HG02885 (cell line): ENCODE measurements at regions not wholly inside any gene's neighbourhood (a gene's known extent, or its start where the extent isn't known, plus 50 kb on each side); places are given as distances from the start of the nearest gene placed in this dataset.
A peak's percentile ranks its signal among the peaks of the same experiment; 100 is the strongest.
"Not testable (repeated sequence)": the region's sequence is repeated elsewhere in the genome, so short reads cannot be mapped to it uniquely, and the experiment has no call there.

Experiments used
- ATAC-seq: cut with Tn5 transposase; IDR thresholded peaks from one replicate; pipeline ENCODE4 v1.9.1; 2021; ENCODE audit warnings: mild to moderate bottlenecking; ENCODE audit not compliant: unreplicated experiment, poor library complexity

DNA sequence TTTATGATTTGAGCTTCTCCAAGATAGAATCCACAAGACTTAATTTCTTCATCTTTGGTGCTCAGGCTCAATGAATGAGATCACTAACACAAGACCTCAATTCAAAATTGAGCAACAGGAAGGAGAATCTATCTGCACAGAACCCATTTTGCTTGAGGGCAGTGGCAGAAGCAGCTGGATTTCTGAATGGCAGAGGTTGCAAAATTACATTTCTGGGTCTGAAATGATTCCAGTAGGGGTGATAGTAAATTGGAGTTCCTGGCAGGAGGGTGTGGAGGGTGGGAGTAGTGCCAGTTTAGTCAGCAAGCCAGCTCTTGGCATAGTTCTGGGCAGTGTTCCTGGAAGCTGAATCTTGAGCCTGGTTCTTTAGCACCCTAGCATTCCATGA lies 281.1 kb downstream of the SLC7A11 start:
- ATAC-seq = no peak

DNA sequence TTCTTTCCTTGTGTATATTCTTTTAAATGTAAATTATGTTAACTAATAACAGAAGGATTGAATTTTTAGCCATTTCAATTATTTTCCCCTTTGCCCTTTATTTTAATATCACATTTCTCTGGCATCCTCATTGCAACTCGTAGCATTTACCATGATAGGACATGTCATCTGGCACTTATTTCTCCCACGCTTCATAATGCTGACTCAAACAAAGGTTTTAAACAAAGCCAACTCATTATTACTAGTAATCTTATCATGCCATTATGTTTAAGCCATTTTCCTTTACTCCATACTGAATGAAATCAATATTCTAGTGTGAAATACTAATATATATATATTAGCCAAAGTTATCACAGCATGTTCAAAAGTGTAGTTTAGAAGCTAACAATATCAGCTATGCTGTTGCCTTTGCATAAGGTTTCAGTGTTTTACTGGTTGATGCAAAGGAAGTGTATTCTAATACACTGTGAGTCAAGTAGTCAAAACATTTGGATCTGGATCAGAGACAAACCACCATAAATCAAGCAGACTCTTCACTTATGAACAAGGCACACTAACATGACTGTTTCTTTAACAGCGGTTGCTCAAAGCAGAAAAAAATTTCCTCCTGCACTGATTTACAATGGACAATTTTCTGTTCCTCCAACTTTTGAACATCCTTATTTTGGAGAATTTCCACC lies 281.6 kb downstream of the SLC7A11 start:
- no peak for ATAC-seq

DNA sequence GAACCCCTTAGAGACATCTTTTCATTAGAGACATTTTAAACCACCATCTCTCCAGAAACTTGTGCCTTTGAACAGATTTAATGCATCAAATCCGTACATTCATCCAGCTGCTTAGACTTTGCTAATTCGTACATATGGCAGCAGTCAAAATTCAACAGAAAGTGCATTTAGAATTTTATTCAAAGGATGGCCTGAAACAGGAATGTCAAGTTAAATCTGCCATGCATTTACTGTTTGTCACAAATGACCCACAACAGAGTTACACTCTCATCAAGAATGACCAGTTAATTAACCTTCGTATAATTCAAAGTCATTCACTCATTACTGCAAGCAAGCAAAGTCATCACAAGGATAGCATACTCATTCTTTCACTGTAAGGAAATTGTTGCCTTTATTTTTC lies 284.3 kb downstream of the SLC7A11 start:
- ATAC-seq = no peak

DNA sequence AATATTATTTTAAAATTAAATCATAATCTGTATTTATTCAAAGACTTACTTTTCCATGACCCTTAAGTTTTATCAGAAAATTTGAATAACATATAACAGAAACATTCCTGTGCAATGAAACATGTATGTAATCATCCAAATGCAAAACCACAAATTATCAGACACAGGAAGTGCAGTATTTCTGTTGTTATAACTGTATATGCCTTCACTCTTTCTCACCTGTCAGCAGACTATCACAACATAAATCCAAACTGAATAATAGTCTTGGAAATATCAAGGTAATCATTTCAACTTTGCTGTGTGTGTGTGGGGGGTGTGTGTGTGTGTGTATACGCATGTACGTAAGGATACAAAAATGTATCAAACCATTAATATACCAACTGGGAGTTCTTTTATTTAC lies 285.9 kb downstream of the SLC7A11 start:
- no peak for ATAC-seq

DNA sequence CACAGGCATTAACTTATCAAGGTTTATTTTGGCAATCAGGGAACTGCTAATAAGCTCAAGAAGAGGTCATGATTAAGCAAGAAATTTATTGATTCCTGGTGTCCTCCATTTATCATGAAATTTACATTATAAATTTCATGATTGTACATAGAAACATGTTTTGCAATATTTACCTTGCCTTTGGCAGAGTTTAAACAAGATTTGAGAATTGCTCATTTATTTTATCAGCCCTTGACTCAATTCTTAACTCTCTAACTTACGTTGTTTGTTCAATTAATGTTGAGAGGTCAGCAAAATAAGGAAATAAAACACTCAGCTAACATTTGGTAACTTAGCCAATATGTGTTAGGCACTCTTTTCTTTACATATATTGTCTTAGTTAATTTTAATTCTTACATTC lies 286.6 kb downstream of the SLC7A11 start:
- ATAC-seq = no peak

DNA sequence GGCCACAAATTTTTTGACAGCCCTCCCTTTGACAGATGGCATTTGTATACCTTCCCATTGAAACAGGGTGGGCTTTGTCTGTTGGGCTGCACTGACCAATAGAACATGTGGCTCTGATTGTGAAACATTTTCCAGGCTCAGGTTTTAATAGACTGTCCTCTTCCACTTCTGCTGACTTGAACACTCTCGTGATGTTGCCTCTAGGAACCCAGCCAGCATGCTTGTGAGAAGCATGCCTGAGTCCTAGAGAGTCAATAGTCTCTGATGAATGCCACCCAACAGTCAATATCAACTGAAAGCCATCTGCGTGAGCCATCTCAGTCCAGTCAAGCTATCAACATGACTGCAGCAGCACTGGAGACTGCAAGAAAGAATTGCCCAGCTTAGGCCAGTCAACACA lies 290.0 kb downstream of the SLC7A11 start:
- no peak for ATAC-seq

DNA sequence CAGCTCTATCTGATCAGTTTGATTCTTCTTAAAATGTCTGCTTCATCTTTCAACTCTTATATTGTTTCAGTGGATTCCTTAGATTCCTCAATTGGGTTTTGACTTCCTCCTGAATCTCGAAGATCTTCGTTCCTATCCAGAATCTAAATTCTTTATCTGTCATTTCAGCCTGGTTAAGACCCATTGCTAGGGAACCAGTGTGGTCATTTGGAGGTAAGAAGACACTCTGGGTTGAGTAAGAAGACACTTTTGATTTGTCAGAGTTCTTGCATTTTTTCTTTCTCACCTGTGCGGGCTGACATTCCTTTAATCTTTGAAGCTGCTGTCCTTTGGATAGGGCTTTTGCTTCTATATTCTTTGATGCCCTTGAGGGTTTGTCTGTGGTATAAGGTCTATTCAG lies 291.9 kb downstream of the SLC7A11 start:
- ATAC-seq = no peak

DNA sequence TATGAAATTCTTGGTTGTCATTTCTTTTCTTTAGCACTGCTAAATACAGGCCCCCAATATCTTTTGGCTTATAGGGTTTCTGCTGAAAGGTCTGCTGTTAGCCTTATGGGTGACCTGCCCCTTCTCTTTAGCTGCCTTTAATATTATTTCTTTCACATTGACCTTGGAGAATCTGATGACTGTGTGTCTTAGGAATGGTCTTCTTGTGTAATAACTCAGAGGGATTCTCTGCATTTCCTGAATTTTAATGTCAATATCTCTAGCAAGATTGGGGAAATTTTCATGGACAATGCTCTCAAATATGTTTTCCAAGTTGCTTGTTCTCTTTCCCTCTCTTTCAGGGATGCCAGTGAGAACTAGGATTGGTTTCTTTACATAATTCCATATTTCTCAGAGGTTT lies 292.4 kb downstream of the SLC7A11 start:
- no peak for ATAC-seq

DNA sequence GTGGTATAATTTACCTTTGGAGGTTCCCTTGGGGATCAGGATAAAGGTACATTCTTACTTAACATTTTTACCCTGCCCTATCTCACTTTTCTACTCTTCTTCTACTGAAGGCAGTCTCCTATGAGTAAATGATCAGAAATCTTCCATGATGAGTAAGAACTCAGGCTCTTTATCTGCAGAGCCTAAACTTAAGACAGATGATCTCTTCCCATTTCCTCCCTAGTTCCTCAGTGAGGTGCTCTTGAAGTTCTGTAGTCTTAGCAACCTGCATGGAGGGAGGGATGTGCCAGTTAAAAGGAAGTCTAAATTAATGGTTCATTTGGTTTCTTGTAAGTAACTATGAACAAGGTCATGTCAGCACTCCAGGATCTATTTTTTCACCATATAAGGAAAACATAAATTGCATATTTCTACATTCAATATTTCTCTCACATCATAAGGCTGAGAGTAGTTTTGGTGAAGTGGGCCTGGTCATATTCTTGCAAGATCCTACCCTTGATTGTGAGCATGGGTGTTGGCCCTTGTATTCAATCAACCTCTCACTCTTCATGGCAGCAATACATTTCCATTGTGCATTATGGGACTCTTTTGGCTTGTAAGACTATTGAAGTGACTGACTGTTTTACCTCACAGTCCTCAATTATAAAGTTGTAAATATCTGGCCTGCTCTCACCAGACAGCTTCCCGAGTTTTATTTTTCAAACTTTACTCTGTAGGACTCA lies 295.5 kb downstream of the SLC7A11 start:
- ATAC-seq = no peak

DNA sequence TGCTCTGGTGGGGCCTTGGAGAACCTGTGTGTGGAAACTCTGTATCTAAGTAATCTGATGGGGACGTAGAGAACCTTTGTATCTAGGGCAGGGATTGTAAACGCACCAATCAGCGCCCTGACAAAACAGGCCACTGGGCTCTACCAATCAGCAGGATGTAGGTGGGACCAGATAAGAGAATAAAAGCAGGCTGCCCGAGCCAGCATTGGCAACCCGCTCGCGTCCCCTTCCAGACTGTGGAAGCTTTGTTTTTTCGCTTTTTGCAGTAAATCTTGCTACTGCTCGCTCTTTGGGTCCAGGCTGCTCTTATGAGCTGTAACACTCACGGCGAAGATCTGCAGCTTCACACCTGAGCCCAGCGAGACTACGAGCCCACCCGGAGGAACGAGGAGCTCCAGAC lies 299.3 kb downstream of the SLC7A11 start:
- ATAC-seq = not testable (repeated sequence)

DNA sequence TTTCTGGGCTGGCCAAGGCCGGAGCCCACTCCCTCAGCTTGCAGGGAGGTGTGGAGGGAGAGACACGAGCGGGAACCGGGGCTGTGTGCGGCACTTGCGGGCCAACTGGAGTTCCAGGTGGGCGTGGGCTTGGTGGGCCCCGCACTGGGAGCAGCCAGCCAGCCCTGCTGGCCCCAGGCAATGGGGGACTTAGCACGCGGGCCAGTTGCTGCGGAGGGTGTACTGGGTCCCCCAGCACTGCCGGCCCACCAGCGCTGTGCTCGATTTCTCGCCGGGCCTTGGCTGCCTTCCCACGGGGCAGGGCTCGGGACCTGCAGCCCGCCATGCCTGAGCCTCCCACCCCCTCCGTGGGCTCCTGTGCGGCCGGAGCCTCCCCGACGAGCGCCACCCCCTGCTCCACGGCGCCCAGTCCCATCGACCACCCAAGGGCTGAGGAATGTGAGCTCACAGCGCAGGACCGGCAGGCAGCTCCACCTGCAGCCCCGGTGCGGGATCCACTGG lies 300.1 kb downstream of the SLC7A11 start:
- not testable (repeated sequence) for ATAC-seq

DNA sequence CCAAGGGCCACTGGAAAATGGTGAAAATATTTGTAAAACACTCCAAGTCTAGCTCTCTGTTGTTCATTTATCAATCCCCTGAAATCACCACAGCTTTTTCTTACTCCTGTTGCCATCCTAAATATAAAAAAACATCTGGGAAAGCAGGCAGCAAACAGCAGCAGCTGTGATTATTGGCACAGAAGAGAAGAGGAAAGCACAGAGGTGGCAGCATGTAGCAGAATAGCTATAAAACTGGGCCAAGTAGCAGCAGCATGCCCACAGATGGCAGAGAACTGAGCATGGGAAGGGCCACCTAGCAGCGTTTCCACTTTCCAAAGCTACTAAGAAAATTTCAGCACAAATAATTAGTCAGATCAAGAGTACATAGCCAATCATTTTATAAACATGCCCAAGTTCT lies 307.2 kb downstream of the SLC7A11 start:
- ATAC-seq = no peak

DNA sequence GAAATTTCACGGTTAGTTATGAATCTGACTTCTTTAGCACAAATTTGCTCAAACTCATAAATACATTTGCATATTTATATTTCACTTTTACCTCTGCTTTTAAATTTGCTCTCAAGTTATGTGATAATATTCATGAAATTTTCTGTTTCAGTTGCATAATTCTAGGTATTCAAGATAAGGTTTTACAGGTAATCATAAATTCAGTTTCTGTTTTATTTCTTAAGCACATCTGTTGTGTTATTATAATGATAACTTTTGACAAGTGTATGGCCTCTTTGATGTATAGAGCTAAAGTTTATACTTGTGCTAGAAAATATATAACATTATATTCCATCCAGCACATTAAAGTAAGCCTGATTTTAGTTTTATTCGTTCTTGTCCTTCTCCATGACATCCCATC lies 308.1 kb downstream of the SLC7A11 start:
- ATAC-seq = no peak

DNA sequence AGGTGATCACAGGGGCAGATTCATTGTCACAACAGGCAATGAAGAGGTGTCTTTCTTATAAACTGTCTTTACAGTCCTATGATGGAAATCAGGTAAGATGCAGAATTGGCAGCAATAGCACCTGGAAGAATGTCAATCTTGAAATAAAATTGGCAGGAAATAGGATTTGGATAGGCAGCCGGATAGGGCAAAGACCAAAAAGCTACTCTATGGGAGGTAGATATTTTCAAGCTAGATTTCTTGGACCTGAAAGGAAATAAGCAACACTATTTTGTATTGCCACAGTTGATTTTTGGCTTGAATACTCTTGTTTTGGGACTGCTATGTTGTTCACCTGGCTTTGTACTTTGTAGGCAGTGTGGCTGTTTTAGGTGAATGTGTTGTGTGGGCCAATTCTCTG lies 314.2 kb downstream of the SLC7A11 start:
- ATAC-seq = no peak

DNA sequence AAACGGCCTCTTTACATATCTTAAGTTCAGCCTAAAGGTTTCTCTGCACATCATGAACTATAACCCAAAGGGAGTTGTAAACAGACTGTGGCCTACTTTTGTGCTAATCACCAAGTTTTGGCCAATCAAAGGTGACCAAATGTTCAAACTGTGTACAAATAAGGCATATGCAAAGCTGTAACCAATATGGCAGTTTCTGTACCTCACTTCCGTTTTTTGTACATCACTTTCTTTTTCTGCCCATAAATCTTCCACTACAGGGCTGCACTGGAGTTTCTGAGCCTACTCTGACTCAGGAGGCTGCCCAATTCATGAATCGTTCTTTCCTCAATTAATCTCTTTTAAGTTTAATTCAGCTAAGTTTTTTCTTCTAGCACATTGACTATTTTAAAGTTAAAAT lies 318.7 kb downstream of the SLC7A11 start:
- peak; percentile 66 for ATAC-seq

DNA sequence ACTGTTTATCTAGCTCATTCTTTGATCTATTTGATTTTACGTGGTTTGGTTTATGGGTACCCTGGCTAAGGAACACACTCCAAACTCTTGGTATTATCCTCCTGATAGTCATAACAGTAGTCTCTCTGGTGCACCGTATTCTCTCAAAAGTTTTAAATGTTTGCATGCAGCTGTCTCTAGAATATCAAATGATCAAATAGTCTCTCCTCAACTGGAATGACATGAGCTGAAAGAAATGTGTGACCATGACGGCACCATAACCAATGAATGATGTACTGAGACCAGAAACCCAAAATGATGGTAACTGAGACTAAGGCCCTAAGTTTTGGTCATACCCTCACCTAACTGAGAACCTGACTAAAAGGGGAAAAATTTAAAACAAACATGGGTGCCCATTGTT lies 319.4 kb downstream of the SLC7A11 start:
- ATAC-seq = no peak

DNA sequence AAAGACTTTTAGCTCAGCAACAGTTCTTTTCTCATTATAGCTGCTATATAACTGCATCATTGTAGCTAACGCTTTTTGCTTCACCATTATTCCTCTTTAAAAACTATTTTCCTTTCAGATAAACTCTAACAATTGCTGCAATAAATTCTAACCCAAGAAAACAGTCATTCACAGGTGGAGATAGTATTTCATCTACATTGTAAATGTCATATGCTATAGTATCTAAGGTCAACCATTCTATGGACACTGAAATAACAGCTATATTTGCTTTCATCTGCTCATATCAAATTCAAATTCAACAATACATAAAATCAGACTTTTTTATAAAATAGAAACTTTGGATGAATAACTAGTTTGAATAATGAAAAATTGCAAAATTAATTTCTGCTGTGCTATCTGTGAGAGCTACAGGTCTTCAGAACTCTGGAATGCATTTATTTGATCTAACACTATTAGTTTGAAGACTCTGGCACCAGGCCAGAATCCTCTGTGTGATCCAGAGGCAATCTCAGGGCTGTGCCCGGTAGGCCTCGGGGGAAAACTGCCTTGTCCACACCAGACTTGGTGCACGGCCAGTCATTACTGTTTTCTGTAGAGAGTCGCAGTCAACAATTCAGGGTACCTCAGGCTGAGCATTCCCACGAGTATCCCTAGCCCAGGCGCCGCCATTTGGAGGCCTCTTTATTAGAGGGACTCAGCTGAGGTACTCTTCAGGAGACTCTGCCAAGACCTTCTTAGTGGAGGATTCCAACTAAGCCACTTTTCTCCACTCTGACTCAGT lies 332.4 kb downstream of the SLC7A11 start:
- no peak for ATAC-seq

DNA sequence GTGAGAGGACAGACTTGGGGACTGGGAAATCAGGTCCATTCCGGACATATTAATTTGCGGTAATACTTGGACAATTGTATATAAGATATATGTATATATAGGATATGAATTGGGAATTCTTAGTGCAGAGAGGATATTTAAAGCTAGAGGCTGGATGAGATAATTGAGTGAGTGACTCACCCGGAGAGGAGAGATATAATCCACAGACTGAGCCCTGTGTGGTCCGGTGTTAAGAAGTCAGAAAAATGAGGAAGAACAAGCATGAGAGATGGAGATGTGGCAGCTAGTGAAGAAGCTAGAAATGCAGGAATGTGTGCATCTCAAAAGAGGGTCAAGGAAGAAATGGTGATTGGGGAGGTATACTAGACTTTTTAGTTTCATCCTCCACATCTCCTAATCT lies 336.2 kb downstream of the SLC7A11 start:
- no peak for ATAC-seq

DNA sequence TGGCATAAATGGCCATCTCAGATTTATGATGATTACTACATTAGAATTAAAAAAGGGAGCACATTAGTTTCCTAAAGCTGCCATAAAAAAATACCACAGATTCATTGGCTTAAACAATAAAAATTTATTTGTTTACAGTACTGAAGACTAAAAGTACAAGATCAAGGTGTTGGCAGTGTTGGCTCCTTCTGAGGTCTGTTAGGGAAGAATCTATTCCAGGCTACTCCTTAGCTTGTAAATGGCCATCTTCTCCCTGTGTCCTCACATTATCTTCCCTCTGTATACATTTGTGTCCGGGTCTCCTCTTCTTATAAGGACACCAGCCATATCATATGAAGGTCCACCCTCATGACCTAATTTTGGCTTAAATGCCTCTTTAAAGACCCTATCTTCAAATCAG lies 341.0 kb downstream of the SLC7A11 start:
- ATAC-seq = no peak

DNA sequence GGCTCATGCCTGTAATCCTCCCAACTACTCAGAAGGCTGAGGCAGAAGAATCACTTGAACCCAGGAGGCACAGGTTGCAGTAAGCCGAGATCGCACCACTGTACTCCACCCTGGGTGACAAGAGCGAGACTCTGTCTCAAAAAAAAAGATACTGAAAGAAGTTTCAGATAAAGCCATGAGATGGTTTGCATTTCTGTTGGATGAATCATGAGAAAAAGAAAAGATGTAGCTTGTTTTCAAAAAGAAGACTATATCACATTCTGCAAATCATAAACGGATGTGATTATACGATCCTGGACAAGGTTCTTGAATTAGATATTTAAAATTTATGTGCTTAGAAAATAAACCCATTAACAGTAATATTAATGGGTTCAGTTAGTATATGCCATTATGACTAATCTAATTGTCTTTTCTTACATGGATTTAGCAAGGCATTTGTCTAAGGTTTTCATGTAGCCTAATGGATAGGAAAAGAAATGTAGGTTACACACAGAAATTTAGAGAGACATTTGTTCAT lies 345.9 kb downstream of the SLC7A11 start:
- ATAC-seq = no peak

DNA sequence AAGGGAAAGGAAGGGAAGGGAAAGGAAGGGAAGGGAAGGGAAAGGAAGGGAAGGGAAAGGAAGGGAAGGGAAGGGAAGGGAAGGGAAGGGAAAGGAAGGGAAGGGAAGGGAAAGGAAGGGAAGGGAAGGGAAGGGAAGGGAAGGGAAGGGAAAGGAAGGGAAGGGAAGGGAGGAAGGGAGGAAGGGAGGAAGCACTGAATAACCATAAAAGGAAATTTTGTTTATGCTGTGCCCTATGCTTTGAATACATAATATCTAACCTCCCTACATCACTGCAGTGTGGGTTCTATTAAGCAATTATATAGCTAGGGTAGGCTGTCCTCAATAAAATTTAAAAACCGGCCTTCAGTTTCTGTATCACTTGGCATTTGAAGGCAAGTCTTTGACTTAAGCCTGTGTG lies 346.6 kb downstream of the SLC7A11 start:
- ATAC-seq = not testable (repeated sequence)
